Choroid plexus epithelial cell (primary cell): ENCODE measurements at regions not wholly inside any gene's neighbourhood (a gene's known extent, or its start where the extent isn't known, plus 50 kb on each side); places are given as distances from the start of the nearest gene placed in this dataset.
A peak's percentile ranks its signal among the peaks of the same experiment; 100 is the strongest.

ENCODE experiments used
- DNase-seq: peaks from one replicate; pipeline ENCODE4 v3.0.0-alpha.2; 2010; ENCODE audit warnings: low read depth
- H3K4me3 ChIP-seq: 2 replicates; pipeline ENCODE4 v1.5.1; 2011; ENCODE audit warnings: low read depth, mild to moderate bottlenecking, control low read depth, low read length, moderate library complexity
- TF ChIP-seq, protein P1 (sequence below): conservative IDR thresholded peaks from 2 replicates; pipeline ENCODE4 v1.5.1; 2011; ENCODE audit warnings: low read depth, mild to moderate bottlenecking, control low read depth, inconsistent platforms, low read length, moderate library complexity

DNA sequence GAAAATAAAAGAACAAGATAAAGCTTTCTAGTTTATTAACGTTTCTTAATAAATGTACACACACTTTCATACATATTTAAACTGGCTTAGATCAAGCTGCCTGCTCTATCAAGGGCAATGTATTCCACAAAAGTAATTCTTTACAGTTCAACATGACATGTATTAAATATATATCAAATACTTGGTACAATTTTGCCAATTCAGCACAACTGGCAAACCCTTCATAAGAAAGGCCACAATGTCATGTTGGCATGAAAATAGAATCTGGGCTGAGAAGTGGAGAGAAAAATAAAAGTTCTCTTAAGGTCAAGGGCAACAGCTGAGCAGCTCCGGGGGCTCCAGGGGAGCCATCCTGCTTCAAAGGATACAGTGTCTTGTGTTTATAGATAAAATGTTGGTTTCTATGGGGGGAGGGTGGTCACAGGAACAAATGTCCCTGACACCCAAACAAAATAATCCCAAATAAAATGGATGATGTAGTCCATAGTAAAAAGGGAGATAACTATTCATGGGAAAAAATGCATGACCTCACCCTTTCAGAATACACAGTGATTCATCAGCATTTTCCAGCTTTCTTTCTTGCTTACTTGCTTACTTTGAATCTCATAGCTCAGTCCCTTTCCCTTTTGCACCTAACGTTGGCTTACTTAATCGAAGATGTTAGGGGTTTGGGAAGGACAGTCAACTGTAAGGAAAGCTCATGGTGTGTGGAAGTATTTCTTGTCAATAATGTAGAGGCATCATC lies 494.9 kb downstream of the NYAP2 start:
- TF ChIP-seq, protein P1, sequence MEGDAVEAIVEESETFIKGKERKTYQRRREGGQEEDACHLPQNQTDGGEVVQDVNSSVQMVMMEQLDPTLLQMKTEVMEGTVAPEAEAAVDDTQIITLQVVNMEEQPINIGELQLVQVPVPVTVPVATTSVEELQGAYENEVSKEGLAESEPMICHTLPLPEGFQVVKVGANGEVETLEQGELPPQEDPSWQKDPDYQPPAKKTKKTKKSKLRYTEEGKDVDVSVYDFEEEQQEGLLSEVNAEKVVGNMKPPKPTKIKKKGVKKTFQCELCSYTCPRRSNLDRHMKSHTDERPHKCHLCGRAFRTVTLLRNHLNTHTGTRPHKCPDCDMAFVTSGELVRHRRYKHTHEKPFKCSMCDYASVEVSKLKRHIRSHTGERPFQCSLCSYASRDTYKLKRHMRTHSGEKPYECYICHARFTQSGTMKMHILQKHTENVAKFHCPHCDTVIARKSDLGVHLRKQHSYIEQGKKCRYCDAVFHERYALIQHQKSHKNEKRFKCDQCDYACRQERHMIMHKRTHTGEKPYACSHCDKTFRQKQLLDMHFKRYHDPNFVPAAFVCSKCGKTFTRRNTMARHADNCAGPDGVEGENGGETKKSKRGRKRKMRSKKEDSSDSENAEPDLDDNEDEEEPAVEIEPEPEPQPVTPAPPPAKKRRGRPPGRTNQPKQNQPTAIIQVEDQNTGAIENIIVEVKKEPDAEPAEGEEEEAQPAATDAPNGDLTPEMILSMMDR, result no peak
- peak; percentile 73 for DNase-seq
- H3K4me3 ChIP-seq, result no peak overlapping the region

DNA sequence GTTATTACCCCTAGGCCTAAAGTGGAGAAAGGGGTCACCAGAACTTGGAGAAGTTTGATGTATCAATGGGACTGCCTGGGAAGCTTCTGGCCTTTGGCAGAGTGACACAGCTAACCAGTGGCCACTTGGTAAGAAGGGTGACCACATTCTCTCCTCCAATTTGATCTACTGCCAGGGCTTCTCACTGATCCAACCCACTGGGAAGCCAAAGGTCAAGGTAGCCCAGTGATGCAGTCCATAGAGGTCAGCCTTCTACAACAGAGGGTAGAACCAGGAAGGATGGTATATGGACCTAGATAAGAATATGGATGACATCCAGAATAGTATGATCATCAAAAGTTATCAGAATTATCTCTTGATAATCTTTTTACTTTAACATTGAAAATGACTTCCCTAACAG lies 493.6 kb downstream of the NYAP2 start:
- H3K4me3 ChIP-seq, result no peak overlapping the region
- TF ChIP-seq, protein P1, result no peak
- DNase-seq, result no peak

DNA sequence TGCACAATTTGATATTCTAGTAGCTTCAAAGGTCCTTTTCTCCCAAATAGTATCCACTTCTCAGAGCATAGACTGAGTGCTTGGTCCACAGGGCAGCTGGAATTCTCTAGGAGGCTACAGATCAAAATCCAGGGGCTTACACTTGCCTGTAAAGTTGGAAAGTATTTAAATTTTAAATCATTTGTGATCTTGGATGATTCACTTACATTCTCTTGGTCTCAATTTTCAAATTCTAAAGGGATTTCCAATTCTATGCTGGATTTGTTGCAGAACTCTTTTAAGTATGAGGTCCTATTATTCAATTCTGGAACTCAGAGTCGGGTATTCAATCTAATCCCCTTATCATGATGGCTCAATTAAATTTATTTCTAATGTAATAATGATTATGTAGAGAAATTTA lies 492.3 kb downstream of the NYAP2 start:
- DNase-seq, result no peak
- no peak overlapping the region for H3K4me3 ChIP-seq
- TF ChIP-seq, protein P1, result no peak

DNA sequence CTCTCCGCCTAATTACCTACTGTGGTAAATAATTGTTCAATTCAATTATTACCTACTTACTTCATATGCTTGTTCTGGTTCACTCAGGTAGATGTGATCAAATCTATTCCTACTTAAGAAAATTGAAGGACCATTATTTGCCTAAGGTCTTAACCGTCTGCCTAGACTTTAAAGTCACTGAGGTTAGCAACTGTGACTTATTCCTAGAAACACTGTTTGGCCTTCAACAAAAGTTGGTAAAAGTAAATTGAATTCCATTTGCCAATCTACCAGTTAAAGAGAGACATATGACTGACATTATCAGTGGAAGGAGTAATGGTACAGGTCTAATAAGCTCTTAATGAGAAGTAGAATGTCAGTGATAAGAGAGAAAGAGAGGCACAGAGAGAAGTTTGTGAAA lies 491.5 kb downstream of the NYAP2 start:
- H3K4me3 ChIP-seq, result no peak overlapping the region
- TF ChIP-seq, protein P1, result no peak
- DNase-seq, result no peak

DNA sequence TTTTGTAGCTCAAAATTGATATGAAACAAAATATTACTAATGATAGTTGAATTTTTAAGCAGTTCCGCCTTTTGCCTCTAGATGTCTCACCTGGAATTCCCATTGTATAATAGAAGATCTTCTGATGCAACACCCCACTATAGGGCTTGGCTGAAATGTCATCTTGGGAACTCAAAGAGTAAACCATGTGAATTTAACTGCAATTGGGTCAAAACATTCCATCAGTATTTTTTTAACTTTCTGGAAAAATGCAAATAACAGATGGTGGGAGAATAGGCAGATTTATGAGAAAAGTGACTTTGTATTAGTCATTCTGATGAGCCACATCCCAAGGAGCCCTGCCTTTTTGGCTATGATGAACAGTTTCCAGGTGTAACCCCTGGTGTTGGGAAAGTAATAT lies 489.9 kb downstream of the NYAP2 start:
- H3K4me3 ChIP-seq, result no peak overlapping the region
- DNase-seq, result peak; percentile 89
- TF ChIP-seq, protein P1, result peak; percentile 75

DNA sequence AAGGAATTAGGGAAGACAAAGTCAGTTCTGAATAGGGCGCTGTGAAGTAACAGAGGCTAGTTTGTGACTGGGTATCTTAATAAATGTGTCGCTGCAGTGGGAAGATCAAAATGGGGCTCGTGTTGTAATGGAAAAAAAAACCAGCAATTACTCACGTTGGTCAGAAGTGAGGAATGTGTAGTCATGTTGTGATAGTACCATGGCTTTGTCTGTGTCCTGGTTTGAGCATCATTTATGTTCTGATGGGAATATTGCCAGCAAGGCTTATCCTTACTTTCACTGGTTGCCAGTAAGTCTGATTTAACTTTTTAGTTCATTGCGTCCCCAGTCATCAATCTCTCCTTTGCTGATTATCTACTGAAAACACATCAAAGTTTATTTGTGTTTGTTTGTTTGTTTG lies 467.6 kb downstream of the NYAP2 start:
- TF ChIP-seq, protein P1, result no peak
- peak; percentile 8 for DNase-seq
- H3K4me3 ChIP-seq, result no peak overlapping the region

DNA sequence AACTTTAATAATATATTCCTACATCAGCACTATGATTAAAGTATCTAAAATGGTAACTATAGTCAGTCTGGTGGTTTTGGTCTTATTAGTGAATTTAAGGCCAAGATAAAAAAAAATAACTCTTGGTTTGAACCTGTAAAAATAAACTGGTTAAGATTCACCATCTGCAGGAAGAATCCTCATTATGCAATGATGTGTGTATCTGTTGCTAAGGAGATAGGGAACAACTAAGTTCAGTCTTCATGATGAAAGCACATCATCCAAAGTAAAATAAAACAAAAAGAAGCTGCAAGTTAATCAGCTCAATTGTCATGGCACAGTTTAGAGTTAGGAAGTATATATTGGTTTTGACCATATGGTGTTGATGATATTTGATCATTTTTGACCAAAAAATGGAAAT lies 466.0 kb downstream of the NYAP2 start:
- DNase-seq, result peak; percentile 59
- TF ChIP-seq, protein P1, result no peak
- no peak overlapping the region for H3K4me3 ChIP-seq
